SK-N-SH (cell line): ENCODE measurements at regions not wholly inside any gene's neighbourhood (a gene's known extent, or its start where the extent isn't known, plus 50 kb on each side); places are given as distances from the start of the nearest gene placed in this dataset.

ENCODE experiments used
- CTCF ChIA-PET: fragments of 300-600, 350-600 bp; formaldehyde crosslinking; extraction: SDS; loops from one replicate; lab custom pipeline; 2021; lab: Yijun Ruan, JAX
- POLR2A ChIA-PET: fragments of 350-600 bp; sonication (Branson Sonifier 250); formaldehyde crosslinking; extraction: SDS; loops from one replicate; lab custom pipeline; 2020; ENCODE audit warnings: antibody characterized with exemption, inconsistent platforms; lab: Yijun Ruan, JAX
- DNase-seq: peaks from one replicate; pipeline ENCODE4 v3.0.0; 2012
- H2AFZ ChIP-seq: fragments of 200-600 bp; sonication (generic); 2 replicates; pipeline ENCODE4 v1.8.1; 2016; ENCODE audit warnings: antibody characterized with exemption, mild to moderate bottlenecking, low read depth
- H3F3A ChIP-seq: fragments of 200-600 bp; sonication (generic); replicated peaks from 2 replicates; pipeline ENCODE3; 2016; ENCODE audit warnings: antibody characterized with exemption, mild to moderate bottlenecking; ENCODE audit not compliant: insufficient read depth
- H3K27ac ChIP-seq, 2 experiments: fragments of 200-500 bp in 1 of 2; fragments of 200-600 bp in 1 of 2; sonication (Bioruptor generic) in 1 of 2; sonication (generic), shearing (Covaris generic) in 1 of 2; 2 replicates each; pipeline versions ENCODE4 v1.5.1 to v1.6.1; 2014 to 2016; ENCODE audit warnings: low read depth in 2 of 2, inconsistent platforms in 1 of 2, low read length in 1 of 2, mild to moderate bottlenecking in 1 of 2, mixed read lengths in 1 of 2
- H3K27me3 ChIP-seq: fragments of 200-600 bp; sonication (generic), shearing (Covaris generic); 2 replicates; pipeline ENCODE4 v1.6.1; 2016; ENCODE audit warnings: mixed run types; ENCODE audit not compliant: insufficient read depth
- H3K36me3 ChIP-seq, 2 experiments: fragments of 200-500 bp in 1 of 2; fragments of 200-600 bp in 1 of 2; sonication (Bioruptor generic) in 1 of 2; sonication (generic) in 1 of 2; replicated peaks in 1 of 2; 2 replicates each; pipeline versions ENCODE3 to v1.5.1; 2014 to 2016; ENCODE audit warnings: low read length in 1 of 2, mild to moderate bottlenecking in 1 of 2; ENCODE audit not compliant: insufficient read depth in 2 of 2, control insufficient read depth in 1 of 2
- H3K4me1 ChIP-seq, 2 experiments: fragments of 200-500 bp in 1 of 2; fragments of 200-600 bp in 1 of 2; sonication (Bioruptor generic) in 1 of 2; sonication (generic), shearing (Covaris generic) in 1 of 2; 2 replicates each; pipeline versions ENCODE4 v1.5.1 to v1.6.1; 2014 to 2016; ENCODE audit warnings: low read depth in 1 of 2, low read length in 1 of 2, mixed run types in 1 of 2; ENCODE audit not compliant: insufficient read depth in 2 of 2, control insufficient read depth in 1 of 2
- H3K4me2 ChIP-seq: fragments of 200-600 bp; sonication (generic), shearing (Covaris generic); 2 replicates; pipeline ENCODE4 v1.6.1; 2017; ENCODE audit warnings: mixed run types
- H3K4me3 ChIP-seq, 2 experiments: fragments of 200-500 bp in 1 of 2; fragments of 200-600 bp in 1 of 2; sonication (Bioruptor generic) in 1 of 2; sonication (generic), shearing (Covaris generic) in 1 of 2; 2 replicates each; pipeline versions ENCODE4 v1.5.1 to v1.8.1; 2014 to 2016; ENCODE audit warnings: low read depth in 2 of 2, inconsistent platforms in 1 of 2, low read length in 1 of 2, mild to moderate bottlenecking in 1 of 2, mixed read lengths in 1 of 2, moderate library complexity in 1 of 2
- H3K79me2 ChIP-seq: fragments of 200-600 bp; sonication (generic); 2 replicates; pipeline ENCODE4 v1.8.1; 2017; ENCODE audit warnings: mild to moderate bottlenecking; ENCODE audit not compliant: insufficient read depth
- H3K9ac ChIP-seq: fragments of 200-600 bp; sonication (generic); 2 replicates; pipeline ENCODE4 v1.6.1; 2017; ENCODE audit warnings: mixed run types
- H3K9me2 ChIP-seq: fragments of 200-600 bp; sonication (generic); 2 replicates; pipeline ENCODE4 v1.6.1; 2017; ENCODE audit warnings: mixed run types
- H3K9me3 ChIP-seq: fragments of 200-600 bp; sonication (generic); 2 replicates; pipeline ENCODE4 v1.6.1; 2017; ENCODE audit warnings: mixed run types, mild to moderate bottlenecking, moderate library complexity
- H4K20me1 ChIP-seq: fragments of 200-600 bp; sonication (generic); 2 replicates; pipeline ENCODE4 v1.6.1; 2017; ENCODE audit warnings: mild to moderate bottlenecking, mixed run types; ENCODE audit not compliant: insufficient read depth
- CHD2 ChIP-seq: fragments of 150-350 bp; IDR thresholded peaks from 2 replicates; pipeline ENCODE4 v1.6.1; 2018; ENCODE audit warnings: low read length; ENCODE audit not compliant: partially characterized antibody
- EP300 ChIP-seq, 2 experiments: IDR thresholded peaks; 2 replicates each; pipeline versions ENCODE4 v1.4.0 to v1.6.1; 2012; ENCODE audit warnings: borderline replicate concordance in 1 of 2, low read depth in 1 of 2, low read length in 1 of 2
- FOXJ3 ChIP-seq: sonication (generic); formaldehyde crosslinking; IDR thresholded peaks from 2 replicates; pipeline ENCODE4 v1.5.1; 2020; ENCODE audit warnings: mild to moderate bottlenecking, missing genetic modification reagents
- FOXM1 ChIP-seq: IDR thresholded peaks from 2 replicates; pipeline ENCODE4 v1.4.0; 2012; ENCODE audit warnings: low read depth, mild to moderate bottlenecking
- GATA2 ChIP-seq: sonication (generic); formaldehyde crosslinking; IDR thresholded peaks from 2 replicates; pipeline ENCODE4 v1.5.0; 2020; ENCODE audit warnings: mild to moderate bottlenecking, missing genetic modification reagents
- JUND ChIP-seq: IDR thresholded peaks from 2 replicates; pipeline ENCODE4 v1.4.0; 2012
- MEF2A ChIP-seq: IDR thresholded peaks from 2 replicates; pipeline ENCODE4 v1.4.0; 2012; ENCODE audit warnings: low read depth, borderline replicate concordance
- RCOR1 ChIP-seq: fragments of 150-350 bp; IDR thresholded peaks from 2 replicates; pipeline ENCODE4 v1.6.1; 2017; ENCODE audit warnings: antibody characterized with exemption, low read length
- RFX5 ChIP-seq: IDR thresholded peaks from 2 replicates; pipeline ENCODE4 v1.6.1; 2012; ENCODE audit warnings: mild to moderate bottlenecking, improper control_type of control experiment, low read length
- TAF1 ChIP-seq: IDR thresholded peaks from 2 replicates; pipeline ENCODE4 v1.6.1; 2012; ENCODE audit warnings: low read depth, mild to moderate bottlenecking, low read length, moderate library complexity, borderline replicate concordance
- TCF12 ChIP-seq: IDR thresholded peaks from 2 replicates; pipeline ENCODE4 v1.4.0; 2012
- USF1 ChIP-seq: IDR thresholded peaks from 2 replicates; pipeline ENCODE4 v1.4.0; 2012; ENCODE audit warnings: low read depth, borderline replicate concordance
- WGBS: methylation state at CpG from one replicate; pipeline ENCODE4 v1.1.6; 2017; ENCODE audit warnings: low lambda C conversion rate; 5-methylcytosine and 5-hydroxymethylcytosine counted together
- TF ChIP-seq, protein P1 (sequence below): fragments of 150-350 bp; IDR thresholded peaks from 2 replicates; pipeline ENCODE4 v1.6.1; 2017; ENCODE audit warnings: antibody characterized with exemption, low read length, low read depth, borderline replicate concordance

DNA sequence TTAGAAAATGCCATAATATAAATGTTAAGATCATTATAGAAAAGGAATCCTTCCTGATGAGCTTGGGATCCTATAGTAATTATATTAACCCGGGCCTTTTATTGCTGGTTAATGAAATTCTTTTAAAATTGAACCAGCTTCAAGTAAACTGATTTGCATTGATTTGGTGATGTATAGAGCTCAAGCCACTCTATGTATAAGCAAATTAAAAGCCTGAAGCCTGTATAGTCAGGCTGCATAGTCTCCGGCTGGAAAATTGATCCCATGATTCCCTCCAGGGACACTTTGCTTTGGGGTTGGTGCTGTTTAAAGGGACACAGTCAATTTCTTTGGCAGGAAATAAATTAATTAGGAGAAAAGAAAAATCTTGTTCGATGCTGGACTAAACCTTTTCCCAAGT lies 199.1 kb downstream of the HERPUD2 start:
- no peaks in the 10 kb centered on the region for H3F3A ChIP-seq
- no peaks in the 10 kb centered on the region for H3K79me2 ChIP-seq
- 46% methylated on average over 3 of the region's 3 CpGs for WGBS
- no peak overlapping the region for H3K4me2 ChIP-seq
- H3K9ac ChIP-seq: no peak overlapping the region
- no peaks in the 10 kb centered on the region for H3K9me3 ChIP-seq
- POLR2A ChIA-PET: no interaction called here
- no peak overlapping the region for H2AFZ ChIP-seq
- no peak overlapping the region; a peak in 1 of 4 replicates for H3K27ac ChIP-seq
- H3K4me1 ChIP-seq: peaks cover 0 to 6% of the 10 kb centered on the region in 2 experiments; a peak in 1 of 4 replicates
- TF ChIP-seq TCF12: no peak
- TF ChIP-seq TAF1: no peak
- TF ChIP-seq, all 33 proteins: peak for 0
- no peak for DNase-seq
- H3K9me2 ChIP-seq: no peaks in the 10 kb centered on the region
- CTCF ChIA-PET: interaction anchor here (1.0 to 1.6 kb wide), 2 partner anchors 14 to 72 kb away, joined by 3 read pairs; no protein-coding TSS in a partner anchor
- H3K36me3 ChIP-seq: no peaks in the 10 kb centered on the region
- H4K20me1 ChIP-seq: no peaks in the 10 kb centered on the region
- no peak overlapping the region for H3K4me3 ChIP-seq
- H3K27me3 ChIP-seq: peaks cover 10% of the 10 kb centered on the region; the same call in 1 of the 2 replicates

GRCh38 chr7:35495377-35495776 lies 199.6 kb downstream of the HERPUD2 start:
- no peaks in the 10 kb centered on the region for H3F3A ChIP-seq
- no peak overlapping the region for H3K9ac ChIP-seq
- no peak overlapping the region; a peak in 1 of 4 replicates for H3K27ac ChIP-seq
- H2AFZ ChIP-seq: no peak overlapping the region
- no peaks in the 10 kb centered on the region for H3K79me2 ChIP-seq
- no peaks in the 10 kb centered on the region for H4K20me1 ChIP-seq
- ChIA-PET POLR2A (no interaction called here), CTCF (interaction anchor here (1.0 kb wide), 1 partner anchor 15 kb away, joined by 3 read pairs; no protein-coding TSS in a partner anchor)
- TF ChIP-seq RFX5: no peak
- TF ChIP-seq FOXM1: no peak
- TF ChIP-seq, protein P1, sequence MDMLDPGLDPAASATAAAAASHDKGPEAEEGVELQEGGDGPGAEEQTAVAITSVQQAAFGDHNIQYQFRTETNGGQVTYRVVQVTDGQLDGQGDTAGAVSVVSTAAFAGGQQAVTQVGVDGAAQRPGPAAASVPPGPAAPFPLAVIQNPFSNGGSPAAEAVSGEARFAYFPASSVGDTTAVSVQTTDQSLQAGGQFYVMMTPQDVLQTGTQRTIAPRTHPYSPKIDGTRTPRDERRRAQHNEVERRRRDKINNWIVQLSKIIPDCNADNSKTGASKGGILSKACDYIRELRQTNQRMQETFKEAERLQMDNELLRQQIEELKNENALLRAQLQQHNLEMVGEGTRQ: no peak
- TF ChIP-seq CHD2: peak; percentile 63
- no peak for TF ChIP-seq USF1
- peak; percentile 92 for TF ChIP-seq RCOR1
- no peak for TF ChIP-seq TAF1
- TF ChIP-seq JUND: no peak
- no peak for TF ChIP-seq MEF2A
- TF ChIP-seq FOXJ3: no peak
- TF ChIP-seq EP300 (IDR thresholded peaks at IDR 0.05; ENCODE audit: borderline replicate concordance in 1 of 2, low read depth in 1 of 2, low read length in 1 of 2): peak in 1 of 2 experiments; percentile 60; a peak in 1 of 4 replicates
- 0 out of 2 replicates have a peak, but pooled peaks have one; percentile 15 for TF ChIP-seq GATA2
- H3K27me3 ChIP-seq: peaks cover 10% of the 10 kb centered on the region; the same call in 1 of the 2 replicates
- peaks cover 0 to 6% of the 10 kb centered on the region in 2 experiments; a peak in 1 of 4 replicates for H3K4me1 ChIP-seq
- WGBS: 8% methylated on average over 2 of the region's 2 CpGs
- H3K36me3 ChIP-seq: no peaks in the 10 kb centered on the region
- H3K9me2 ChIP-seq: no peaks in the 10 kb centered on the region
- no peaks in the 10 kb centered on the region for H3K9me3 ChIP-seq
- H3K4me2 ChIP-seq: no peak overlapping the region
- H3K4me3 ChIP-seq: no peak overlapping the region
- DNase-seq: peak; percentile 52
